Activated CD4-positive, alpha-beta T cell treated with anti-CD3 and anti-CD28 coated beads, Interleukin-2, amount 10 ng/mL, durations not matched to agents 24 days and 14 days (primary cell): ENCODE measurements at regions not wholly inside any gene's neighbourhood (a gene's known extent, or its start where the extent isn't known, plus 50 kb on each side); places are given as distances from the start of the nearest gene placed in this dataset.
"Not testable (repeated sequence)": the region's sequence is repeated elsewhere in the genome, so short reads cannot be mapped to it uniquely, and the experiment has no call there.

Source experiments
- DNase-seq: peaks from one replicate; pipeline ENCODE4 v3.0.0; 2022
- H3K27ac Mint-ChIP-seq: one replicate; pipeline ENCODE4 v1.8.0; 2022; ENCODE audit warnings: mild to moderate bottlenecking, mixed read lengths
- H3K27me3 Mint-ChIP-seq: one replicate; pipeline ENCODE4 v1.8.0; 2022; ENCODE audit warnings: mixed read lengths
- H3K36me3 Mint-ChIP-seq: one replicate; pipeline ENCODE4 v1.8.0; 2022; ENCODE audit warnings: low read depth, mild to moderate bottlenecking, mixed read lengths
- H3K4me1 Mint-ChIP-seq: one replicate; pipeline ENCODE4 v1.8.0; 2021; ENCODE audit warnings: mixed read lengths
- H3K4me3 Mint-ChIP-seq: one replicate; pipeline ENCODE4 v1.8.0; 2022; ENCODE audit warnings: mild to moderate bottlenecking, moderate library complexity, mixed read lengths
- H3K9me3 Mint-ChIP-seq: one replicate; pipeline ENCODE4 v1.8.0; 2021; ENCODE audit warnings: mixed read lengths
- intact Hi-C: fragments of 100-400 bp; cut with micrococcal nuclease; formaldehyde crosslinking; loops from one replicate; pipeline ENCODE4 v1.15.1; 2023

DNA sequence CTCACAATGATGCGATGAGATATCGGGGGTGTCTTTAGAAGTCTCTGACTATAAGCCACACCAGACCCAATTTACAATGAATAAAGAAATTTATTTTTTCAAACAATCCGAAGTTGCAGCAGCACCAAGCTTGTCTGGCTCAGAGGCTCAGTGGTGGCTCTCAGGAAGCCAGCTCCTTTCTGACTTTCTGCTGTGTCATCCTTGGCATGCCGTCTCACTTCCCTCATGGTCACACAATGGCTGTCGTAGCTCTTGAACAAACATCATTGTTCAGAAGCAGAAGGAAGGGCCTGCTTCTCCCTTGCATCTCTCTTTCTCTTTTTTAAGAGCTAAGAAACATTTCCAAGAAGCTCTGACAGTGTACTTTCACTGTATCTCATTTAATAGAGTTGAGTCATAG, 299.0 kb downstream of the DOK5 start:
- peaks cover 4% of the 10 kb centered on the region for H3K9me3 Mint-ChIP-seq
- no peaks in the 10 kb centered on the region for H3K36me3 Mint-ChIP-seq
- no peaks in the 10 kb centered on the region for H3K27me3 Mint-ChIP-seq
- H3K4me3 Mint-ChIP-seq = no peak overlapping the region
- H3K27ac Mint-ChIP-seq = no peak overlapping the region
- intact Hi-C loops = no loop called here
- DNase-seq = no peak
- H3K4me1 Mint-ChIP-seq = no peaks in the 10 kb centered on the region

DNA sequence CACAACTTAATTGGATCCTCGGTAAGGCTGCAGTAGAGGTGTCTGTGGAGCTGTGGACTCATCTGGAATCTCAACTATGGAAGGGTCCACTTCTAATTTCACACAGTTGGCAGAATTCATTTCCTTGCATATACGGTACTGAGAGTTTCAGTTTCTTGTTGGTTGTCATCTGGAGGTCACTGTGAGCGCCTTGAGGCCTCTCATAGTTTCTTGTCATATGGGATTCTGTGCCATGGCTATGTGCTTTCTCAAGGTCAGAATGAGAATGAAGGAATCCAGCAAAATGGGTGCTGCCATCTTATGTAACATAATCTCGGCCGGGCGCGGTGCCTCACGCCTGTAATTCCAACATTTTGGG, 298.2 kb downstream of the DOK5 start:
- no peak overlapping the region for H3K27ac Mint-ChIP-seq
- DNase-seq = no peak
- intact Hi-C loops = no loop called here
- no peaks in the 10 kb centered on the region for H3K36me3 Mint-ChIP-seq
- H3K27me3 Mint-ChIP-seq = no peaks in the 10 kb centered on the region
- H3K4me3 Mint-ChIP-seq = no peak overlapping the region
- H3K9me3 Mint-ChIP-seq = peaks cover 4% of the 10 kb centered on the region
- H3K4me1 Mint-ChIP-seq = no peaks in the 10 kb centered on the region

DNA sequence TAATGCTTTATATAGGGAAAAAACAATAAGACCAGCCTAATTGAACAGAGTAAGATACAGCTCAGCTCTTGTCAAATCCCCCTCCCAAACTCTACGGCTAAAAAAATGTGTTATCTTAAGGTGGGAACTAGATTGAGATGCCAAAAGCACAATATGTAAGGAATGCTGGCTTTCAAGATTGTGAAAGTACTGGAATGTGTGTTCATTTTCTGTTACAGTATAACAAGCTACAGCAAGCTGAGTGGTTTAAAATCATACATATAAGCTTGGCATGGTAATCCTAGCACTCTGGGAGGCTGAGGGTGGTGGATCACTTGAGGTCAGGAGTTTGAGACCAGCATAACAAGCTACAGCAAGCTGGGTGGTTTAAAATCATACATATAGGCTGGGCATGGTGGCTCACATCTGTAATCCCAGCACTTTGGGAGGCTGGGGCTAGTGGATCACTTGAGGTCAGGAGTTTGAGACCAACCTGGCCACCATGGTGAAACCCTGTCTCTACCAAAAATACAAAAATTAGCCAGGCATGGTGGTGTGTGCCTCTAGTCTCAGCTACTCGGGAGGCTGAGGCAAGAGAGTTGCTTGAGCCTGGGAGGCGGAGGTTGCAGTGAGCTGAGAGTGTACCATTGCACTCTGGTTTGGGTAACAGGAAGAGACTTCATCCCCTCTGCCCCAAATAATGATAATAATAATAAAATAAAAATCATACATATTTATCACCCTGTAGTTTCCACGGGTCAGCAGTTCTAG, 297.7 kb downstream of the DOK5 start:
- DNase-seq = no peak
- Mint-ChIP-seq H3K9me3 (peaks cover 4% of the 10 kb centered on the region), H3K27me3 (no peaks in the 10 kb centered on the region), H3K4me1 (no peaks in the 10 kb centered on the region), H3K27ac (no peak overlapping the region), H3K36me3 (no peaks in the 10 kb centered on the region), H3K4me3 (no peak overlapping the region)
- intact Hi-C loops = no loop called here

DNA sequence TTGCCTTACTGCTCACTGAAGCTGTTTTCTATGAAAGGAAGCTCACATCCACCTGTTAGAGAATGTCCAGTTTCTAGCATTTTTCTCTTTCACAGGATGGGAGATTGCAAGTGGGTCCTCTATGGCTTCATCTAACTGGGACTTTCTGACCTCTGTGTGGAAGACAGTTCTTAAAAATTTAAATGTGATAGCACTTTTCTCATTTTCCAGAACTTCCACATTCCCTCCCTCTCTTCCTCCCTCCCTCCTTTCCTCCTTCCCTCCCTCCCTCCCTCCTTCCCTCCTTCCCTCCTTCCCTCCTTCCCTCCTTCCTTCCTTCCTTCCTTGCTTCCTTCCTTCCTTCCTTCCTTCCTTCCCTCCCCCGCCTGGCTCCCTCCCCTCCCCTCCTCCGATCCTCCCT, 291.1 kb downstream of the DOK5 start:
- H3K36me3 Mint-ChIP-seq = no peaks in the 10 kb centered on the region
- no peak for DNase-seq
- no peaks in the 10 kb centered on the region for H3K27me3 Mint-ChIP-seq

DNA sequence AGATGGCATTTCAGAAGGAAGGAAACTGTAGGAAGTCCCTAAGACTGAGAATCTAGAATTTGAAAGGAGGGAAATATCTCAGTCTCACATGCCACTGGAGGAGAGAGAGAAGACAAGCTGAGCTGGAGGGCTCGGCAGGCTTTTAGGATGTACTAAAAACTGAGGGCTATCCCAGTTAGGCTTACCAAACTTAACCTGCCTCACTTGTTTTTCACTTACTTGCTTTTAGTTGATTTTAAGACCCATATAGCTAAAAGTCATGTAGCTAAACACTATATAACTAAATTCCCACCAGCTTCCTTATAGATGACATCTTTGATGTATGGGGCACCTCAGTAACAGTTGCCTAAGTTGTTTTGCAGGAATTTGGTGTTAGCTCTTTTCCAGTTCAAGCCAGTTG, 288.0 kb downstream of the DOK5 start:
- intact Hi-C loops = no loop called here
- Mint-ChIP-seq H3K27ac (no peak overlapping the region), H3K27me3 (no peaks in the 10 kb centered on the region), H3K4me1 (no peaks in the 10 kb centered on the region), H3K36me3 (no peaks in the 10 kb centered on the region), H3K9me3 (peaks cover 3% of the 10 kb centered on the region), H3K4me3 (no peak overlapping the region)
- no peak for DNase-seq

More for the DNA sequence above, 291.1 kb downstream of the DOK5 start:
- intact Hi-C loops = no loop called here
- Mint-ChIP-seq H3K9me3 (peaks cover 4% of the 10 kb centered on the region), H3K4me1 (no peaks in the 10 kb centered on the region), H3K4me3 (no peak overlapping the region), H3K27ac (no peak overlapping the region)

DNA sequence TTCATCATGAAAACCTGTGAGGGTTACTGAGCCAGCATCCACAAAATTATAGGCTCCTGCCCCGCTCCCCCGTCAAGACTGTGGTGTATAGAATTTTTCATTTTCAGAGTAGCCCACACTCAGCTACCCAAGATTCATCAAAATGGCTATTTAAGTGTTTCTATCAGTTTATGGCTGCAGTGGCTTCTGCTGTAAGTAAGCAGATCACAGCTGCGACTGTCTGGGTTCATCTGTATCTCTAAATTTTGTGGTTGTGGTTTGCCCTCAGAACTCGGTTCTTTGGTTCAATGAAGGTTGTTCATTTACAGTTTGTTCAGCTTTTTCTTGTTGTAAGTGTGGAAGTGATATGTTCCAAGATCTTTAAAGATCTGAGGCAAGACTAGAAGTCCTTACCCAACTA, 284.2 kb downstream of the DOK5 start:
- H3K36me3 Mint-ChIP-seq = no peaks in the 10 kb centered on the region
- no peaks in the 10 kb centered on the region for H3K4me1 Mint-ChIP-seq
- intact Hi-C loops = no loop called here
- peaks cover 3% of the 10 kb centered on the region for H3K9me3 Mint-ChIP-seq
- no peak for DNase-seq
- H3K27me3 Mint-ChIP-seq = no peaks in the 10 kb centered on the region
- no peak overlapping the region for H3K27ac Mint-ChIP-seq
- H3K4me3 Mint-ChIP-seq = no peak overlapping the region

DNA sequence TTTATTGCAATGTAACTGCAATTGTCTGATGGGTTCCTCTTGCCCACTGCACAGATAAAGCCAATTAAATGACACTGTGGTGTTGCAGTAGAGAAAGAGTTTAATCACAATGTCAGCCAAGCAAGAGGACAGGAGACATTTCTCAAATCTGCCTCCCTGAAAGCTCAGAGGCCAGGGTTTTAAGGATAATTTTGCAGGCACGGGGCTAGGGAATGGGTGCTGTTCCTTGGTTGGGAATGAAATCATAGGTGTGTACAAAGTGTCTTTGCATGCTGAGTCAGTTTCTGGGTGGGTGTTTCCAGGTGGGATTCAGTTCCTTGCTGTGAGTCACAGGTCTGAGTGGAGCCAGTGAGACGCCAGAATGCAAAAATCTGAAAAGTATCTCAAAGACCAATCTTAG, 271.4 kb downstream of the DOK5 start:
- Mint-ChIP-seq H3K4me3 (no peak overlapping the region), H3K36me3 (no peaks in the 10 kb centered on the region), H3K27me3 (no peaks in the 10 kb centered on the region), H3K9me3 (no peaks in the 10 kb centered on the region), H3K27ac (no peak overlapping the region), H3K4me1 (no peaks in the 10 kb centered on the region)
- DNase-seq = no peak
- intact Hi-C loops = no loop called here

DNA sequence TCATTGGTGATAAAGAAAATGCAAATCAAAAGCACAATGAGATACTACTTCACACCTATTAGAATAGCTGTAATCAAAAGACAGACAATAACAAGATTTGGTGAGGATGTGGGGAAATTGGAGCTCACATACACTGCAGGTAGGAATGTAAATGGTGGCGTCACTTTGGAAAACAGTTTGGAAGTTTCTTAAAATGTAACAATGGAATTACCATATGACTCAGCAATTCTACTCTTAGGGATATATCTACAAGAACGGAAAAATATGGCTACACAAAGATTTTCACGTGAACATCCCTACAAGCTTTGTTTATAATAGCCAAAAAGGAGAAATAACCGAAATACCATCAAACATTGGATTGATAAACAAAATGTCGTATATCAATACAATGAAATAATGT, 270.4 kb downstream of the DOK5 start:
- H3K4me1 Mint-ChIP-seq = no peaks in the 10 kb centered on the region
- intact Hi-C loops = no loop called here
- H3K27me3 Mint-ChIP-seq = no peaks in the 10 kb centered on the region
- H3K36me3 Mint-ChIP-seq = no peaks in the 10 kb centered on the region
- H3K9me3 Mint-ChIP-seq = no peaks in the 10 kb centered on the region
- no peak overlapping the region for H3K27ac Mint-ChIP-seq
- no peak overlapping the region for H3K4me3 Mint-ChIP-seq
- no peak for DNase-seq

DNA sequence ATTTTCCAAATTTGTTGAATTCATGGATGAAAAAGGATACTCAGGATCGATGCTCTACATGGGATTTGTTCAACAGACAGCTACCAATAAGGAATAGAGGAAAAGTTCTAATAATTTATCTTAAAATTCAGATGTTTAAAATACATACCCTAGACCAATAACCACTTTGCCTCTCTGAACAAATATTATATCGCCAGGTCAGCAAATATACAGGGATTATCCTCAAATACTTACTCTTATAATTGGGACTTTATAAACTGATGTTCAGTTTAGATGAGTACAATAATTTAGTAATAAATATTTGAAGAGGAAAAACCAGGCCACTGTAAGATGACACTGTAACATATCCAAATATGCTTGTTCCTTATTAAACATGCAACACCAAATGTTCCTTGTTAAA, 268.7 kb downstream of the DOK5 start:
- Mint-ChIP-seq H3K36me3 (no peaks in the 10 kb centered on the region), H3K4me3 (no peak overlapping the region), H3K27ac (no peak overlapping the region), H3K9me3 (no peaks in the 10 kb centered on the region), H3K27me3 (no peaks in the 10 kb centered on the region), H3K4me1 (no peaks in the 10 kb centered on the region)
- no peak for DNase-seq
- intact Hi-C loops = no loop called here

DNA sequence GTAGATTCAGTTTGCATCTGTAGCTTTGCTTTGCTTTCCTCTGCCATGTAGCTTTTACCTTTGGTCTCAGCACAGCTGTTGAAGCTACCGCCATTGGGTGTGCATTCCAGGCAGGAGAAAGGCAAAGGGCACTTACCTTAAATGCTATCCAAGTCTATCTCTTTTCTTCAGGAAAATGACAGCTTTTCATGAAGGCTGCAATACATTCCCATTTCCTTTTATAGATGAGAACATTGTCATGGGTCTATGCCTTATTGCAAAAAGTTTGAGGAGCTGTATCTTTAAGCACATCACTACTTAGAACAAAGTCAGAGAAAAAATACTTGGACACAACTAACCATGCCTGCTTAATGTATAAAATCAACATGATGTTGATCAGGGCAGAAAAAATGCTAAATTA, 266.8 kb downstream of the DOK5 start:
- no peaks in the 10 kb centered on the region for H3K4me1 Mint-ChIP-seq
- H3K27ac Mint-ChIP-seq = no peak overlapping the region
- intact Hi-C loops = no loop called here
- H3K4me3 Mint-ChIP-seq = no peak overlapping the region
- no peaks in the 10 kb centered on the region for H3K36me3 Mint-ChIP-seq
- H3K9me3 Mint-ChIP-seq = no peaks in the 10 kb centered on the region
- DNase-seq = no peak
- H3K27me3 Mint-ChIP-seq = no peaks in the 10 kb centered on the region

DNA sequence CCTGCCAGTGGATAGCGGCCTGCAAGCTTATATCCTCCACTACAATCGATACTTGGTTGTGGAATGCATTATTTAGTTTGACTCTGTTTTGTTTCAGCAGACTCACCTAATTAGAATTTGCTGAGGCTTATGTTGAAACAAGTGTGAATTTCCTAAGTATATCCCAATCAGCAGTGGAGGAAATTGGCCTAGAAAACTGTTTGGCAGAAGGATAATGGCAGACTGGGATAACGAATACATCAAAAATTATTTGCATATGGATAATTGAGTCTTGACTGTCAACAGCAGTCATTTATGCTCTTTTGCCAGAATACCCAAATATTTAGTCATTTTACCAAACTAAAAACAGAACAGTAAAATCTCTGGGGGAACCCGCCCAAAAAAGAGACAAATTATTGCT, 261.0 kb downstream of the DOK5 start:
- H3K27me3 Mint-ChIP-seq = no peaks in the 10 kb centered on the region
- intact Hi-C loops = no loop called here
- no peak for DNase-seq
- H3K27ac Mint-ChIP-seq = no peak overlapping the region
- H3K4me1 Mint-ChIP-seq = no peaks in the 10 kb centered on the region
- no peak overlapping the region for H3K4me3 Mint-ChIP-seq
- H3K36me3 Mint-ChIP-seq = no peaks in the 10 kb centered on the region
- no peaks in the 10 kb centered on the region for H3K9me3 Mint-ChIP-seq

DNA sequence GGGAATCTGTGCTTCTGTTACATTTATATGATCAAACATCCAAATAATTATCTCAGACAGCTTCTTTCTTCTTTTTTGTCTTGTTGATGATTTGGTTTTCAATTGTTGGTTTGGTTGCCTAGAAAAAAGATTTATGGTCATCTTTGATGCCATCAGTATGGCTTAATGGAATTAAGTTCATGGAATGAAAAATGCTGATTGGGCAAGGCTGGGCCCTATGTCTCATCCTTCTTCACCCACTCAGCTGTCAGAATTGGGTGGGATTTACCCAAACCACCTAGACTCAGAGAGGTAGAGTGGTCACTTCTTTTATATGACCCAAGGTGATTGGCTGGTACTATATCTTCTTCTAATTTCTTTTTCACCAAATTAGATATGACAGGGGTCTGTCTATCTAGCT, 258.3 kb downstream of the DOK5 start:
- H3K4me3 Mint-ChIP-seq = no peak overlapping the region
- H3K4me1 Mint-ChIP-seq = no peaks in the 10 kb centered on the region
- DNase-seq = no peak
- no peaks in the 10 kb centered on the region for H3K36me3 Mint-ChIP-seq
- H3K27ac Mint-ChIP-seq = no peak overlapping the region
- no peaks in the 10 kb centered on the region for H3K9me3 Mint-ChIP-seq
- intact Hi-C loops = no loop called here
- no peaks in the 10 kb centered on the region for H3K27me3 Mint-ChIP-seq

DNA sequence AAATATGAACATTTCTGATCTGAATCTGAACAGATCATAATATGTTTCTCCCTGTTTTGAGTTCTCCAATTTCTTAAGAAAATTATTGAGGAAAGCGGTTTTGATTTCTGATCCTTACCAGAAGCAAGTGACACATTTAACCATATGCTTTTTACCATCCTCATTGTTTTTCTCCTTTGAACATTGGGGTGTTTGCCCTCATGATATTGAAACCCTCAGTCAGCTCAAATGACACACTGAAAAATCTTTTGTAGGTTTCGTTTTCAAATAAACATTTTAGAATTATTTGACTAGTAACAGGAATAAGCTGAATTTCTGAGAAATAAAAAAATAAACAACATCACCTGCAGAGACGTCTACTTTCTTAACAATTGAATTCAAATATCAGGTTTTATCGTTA, 252.1 kb downstream of the DOK5 start:
- H3K4me1 Mint-ChIP-seq = no peaks in the 10 kb centered on the region
- no peak overlapping the region for H3K4me3 Mint-ChIP-seq
- H3K27me3 Mint-ChIP-seq = no peaks in the 10 kb centered on the region
- no peak overlapping the region for H3K27ac Mint-ChIP-seq
- H3K9me3 Mint-ChIP-seq = no peaks in the 10 kb centered on the region
- intact Hi-C loops = no loop called here
- no peak for DNase-seq
- H3K36me3 Mint-ChIP-seq = no peaks in the 10 kb centered on the region

DNA sequence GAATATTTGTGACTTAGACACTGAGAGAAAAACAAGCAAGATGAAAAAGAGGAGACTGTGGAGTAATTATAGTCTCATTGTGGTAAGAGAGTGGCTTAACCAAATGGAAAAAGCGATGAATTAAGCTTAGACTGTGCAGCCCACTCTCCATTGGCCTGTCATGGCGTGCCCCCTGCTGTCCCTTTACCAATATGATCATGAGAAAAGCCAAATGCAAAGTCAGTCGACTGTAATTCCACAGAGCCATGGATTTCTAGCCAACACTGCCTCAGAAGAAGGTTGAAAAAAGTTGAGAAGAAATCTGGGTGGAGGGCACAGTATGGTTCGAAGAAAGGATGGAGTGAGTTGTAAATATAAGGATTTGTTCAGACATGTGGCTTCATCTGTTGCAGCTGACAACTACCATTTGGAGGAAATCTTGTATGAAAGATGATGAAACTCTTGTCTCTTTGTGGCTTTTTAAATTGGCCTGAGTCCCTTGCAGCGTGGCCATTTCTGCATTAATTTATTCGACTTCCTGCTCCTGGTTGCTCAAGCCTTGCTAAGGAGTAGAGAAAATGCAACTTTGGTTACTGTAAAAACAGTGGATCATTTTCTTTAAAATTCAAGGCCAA, 251.4 kb downstream of the DOK5 start:
- no peaks in the 10 kb centered on the region for H3K27me3 Mint-ChIP-seq
- no peak overlapping the region for H3K27ac Mint-ChIP-seq
- no peaks in the 10 kb centered on the region for H3K4me1 Mint-ChIP-seq
- H3K36me3 Mint-ChIP-seq = no peaks in the 10 kb centered on the region
- H3K9me3 Mint-ChIP-seq = no peaks in the 10 kb centered on the region
- no peak overlapping the region for H3K4me3 Mint-ChIP-seq
- intact Hi-C loops = no loop called here
- DNase-seq = no peak

DNA sequence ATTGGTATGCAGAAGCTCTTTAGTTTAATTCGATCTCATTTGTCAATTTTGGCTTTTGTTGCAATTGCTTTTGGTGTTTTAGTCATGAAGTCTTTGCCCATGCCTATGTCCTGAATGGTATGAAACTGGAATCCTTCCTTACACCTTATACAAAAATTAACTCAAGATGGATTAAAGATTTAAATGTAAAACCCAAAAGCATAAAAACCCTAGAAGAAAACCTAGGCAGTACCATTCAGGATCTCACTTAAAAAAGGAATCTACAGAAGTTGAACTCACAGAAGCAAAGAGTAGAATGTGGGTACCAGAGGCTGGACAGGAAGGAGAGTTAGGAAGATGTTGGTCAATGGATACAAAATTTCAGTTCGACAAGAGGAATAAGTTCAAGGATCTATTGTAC, 249.9 kb downstream of the DOK5 start:
- intact Hi-C loops = not testable (repeated sequence)

More for the DNA sequence above, 249.9 kb downstream of the DOK5 start:
- H3K27me3 Mint-ChIP-seq, H3K4me3 Mint-ChIP-seq, DNase-seq, H3K4me1 Mint-ChIP-seq, H3K27ac Mint-ChIP-seq, H3K36me3 Mint-ChIP-seq, H3K9me3 Mint-ChIP-seq: not testable (repeated sequence)
